A549 (cell line): ENCODE measurements at regions not wholly inside any gene's neighbourhood (a gene's known extent, or its start where the extent isn't known, plus 50 kb on each side); places are given as distances from the start of the nearest gene placed in this dataset.

Experiments used
- ATAC-seq, 2 experiments: fragments of 200-7000 bp in 1 of 2; fragments of >200 bp in 1 of 2; cut with Nextera tagmentation in 1 of 2; cut with Tn5 transposase in 1 of 2; 3 replicates each; pipeline versions ENCODE4 v1.8.0 to v1.9.1; 2018 to 2020; ENCODE audit warnings: mild to moderate bottlenecking in 1 of 2, moderate library complexity in 1 of 2
- CTCF ChIA-PET: fragments of 300-600 bp; sonication (Branson Sonifier 250); formaldehyde crosslinking; extraction: SDS; loops from one replicate; lab custom pipeline; 2021; ENCODE audit warnings: antibody characterized with exemption, inconsistent platforms; lab: Yijun Ruan, JAX
- POLR2A ChIA-PET: fragments of 350-600 bp; formaldehyde crosslinking; extraction: SDS; loops from one replicate; lab custom pipeline; 2021; ENCODE audit warnings: antibody characterized with exemption, inconsistent platforms; lab: Yijun Ruan, JAX
- DNase-seq, 2 experiments: peaks; one replicate each; pipeline versions ENCODE4 v3.0.0 to v3.0.0-alpha.2; 2011 to 2016; ENCODE audit warnings: low read depth in 1 of 2, low spot score in 1 of 2
- FAIRE-seq: peaks from 2 replicates; lab custom pipeline; 2011; peaks lifted over from hg19 to GRCh38; lab: Jason Lieb, UNC
- H3K27ac ChIP-seq, 2 experiments: fragments of >200 bp; sonication (Bioruptor Twin); formaldehyde crosslinking; 3 replicates each; pipeline ENCODE4 v1.5.1; 2016 to 2017
- H3K4me1 ChIP-seq: fragments of >200 bp; sonication (Bioruptor Twin); formaldehyde crosslinking; 3 replicates; pipeline ENCODE4 v1.6.1; 2016
- H3K4me2 ChIP-seq: fragments of >200 bp; sonication (Bioruptor Twin); formaldehyde crosslinking; 3 replicates; pipeline ENCODE4 v1.6.1; 2016
- H3K4me3 ChIP-seq: fragments of >200 bp; sonication (Bioruptor Twin); formaldehyde crosslinking; 3 replicates; pipeline ENCODE4 v1.5.1; 2016
- H3K9me3 ChIP-seq: fragments of >200 bp; sonication (Bioruptor Twin); formaldehyde crosslinking; 3 replicates; pipeline ENCODE4 v1.6.1; 2016
- ATOH8 ChIP-seq: fragments of 250-450 bp; sonication (Bioruptor Pico); IDR thresholded peaks from 2 replicates; pipeline ENCODE4 v1.5.0; 2020; ENCODE audit warnings: low read depth, mild to moderate bottlenecking, moderate library complexity
- BCL3 ChIP-seq: fragments of >200 bp; sonication (Bioruptor Twin); formaldehyde crosslinking; IDR thresholded peaks from 3 replicates; pipeline ENCODE4 v1.6.1; 2016
- BHLHE40 ChIP-seq: IDR thresholded peaks from 2 replicates; pipeline ENCODE4 v1.6.1; 2012; ENCODE audit warnings: low read depth, low read length, inconsistent platforms
- CBX8 ChIP-seq: fragments of 200-600 bp; sonication (generic); IDR thresholded peaks from 2 replicates; pipeline ENCODE4 v1.6.1; 2016
- EHF ChIP-seq: fragments of 250-450 bp; sonication (Bioruptor Pico); IDR thresholded peaks from 2 replicates; pipeline ENCODE4 v1.5.0; 2020; ENCODE audit warnings: mild to moderate bottlenecking
- EHMT2 ChIP-seq: fragments of 200-600 bp; sonication (generic); IDR thresholded peaks from 2 replicates; pipeline ENCODE4 v1.6.1; 2016; ENCODE audit warnings: antibody characterized with exemption, low read depth, mild to moderate bottlenecking, moderate library complexity
- EP300 ChIP-seq, 2 experiments: fragments of >200 bp; sonication (Bioruptor Twin); formaldehyde crosslinking; IDR thresholded peaks; 2 replicates in 1 of 2; 3 replicates in 1 of 2; pipeline ENCODE4 v1.6.1; 2016 to 2017
- FOSL2 ChIP-seq, 2 experiments: fragments of 450-650 bp in 1 of 2; fragments of >200 bp in 1 of 2; sonication (Bioruptor Twin) in 1 of 2; formaldehyde crosslinking; IDR thresholded peaks; 2 replicates each; pipeline versions ENCODE4 v1.5.0 to v1.6.1; 2016 to 2020; ENCODE audit warnings: mild to moderate bottlenecking in 1 of 2, moderate library complexity in 1 of 2
- HES2 ChIP-seq: fragments of >200 bp; sonication (Bioruptor Twin); formaldehyde crosslinking; IDR thresholded peaks from 2 replicates; pipeline ENCODE4 v1.6.1; 2016
- HMGXB4 ChIP-seq: fragments of 250-450 bp; sonication (Bioruptor Pico); IDR thresholded peaks from 2 replicates; pipeline ENCODE4 v1.5.0; 2021; ENCODE audit warnings: mild to moderate bottlenecking, moderate library complexity, borderline replicate concordance
- HOXB13 ChIP-seq: fragments of 250-450 bp; sonication (Bioruptor Pico); IDR thresholded peaks from 2 replicates; pipeline ENCODE4 v1.5.0; 2020; ENCODE audit warnings: low read depth, mild to moderate bottlenecking, moderate library complexity
- JUNB ChIP-seq: fragments of >200 bp; sonication (Bioruptor Twin); formaldehyde crosslinking; IDR thresholded peaks from 2 replicates; pipeline ENCODE4 v1.6.1; 2016
- MAX ChIP-seq: IDR thresholded peaks from 2 replicates; pipeline ENCODE4 v1.6.1; 2012
- NFE2L2 ChIP-seq: fragments of 150-350 bp; conservative IDR thresholded peaks from 2 replicates; pipeline ENCODE4 v1.6.1; 2014; ENCODE audit warnings: low read length
- NPAS2 ChIP-seq: fragments of 250-450 bp; sonication (Bioruptor Pico); IDR thresholded peaks from 2 replicates; pipeline ENCODE4 v1.8.0; 2022; ENCODE audit warnings: mild to moderate bottlenecking, moderate library complexity, borderline replicate concordance
- NR3C1 ChIP-seq: fragments of >200 bp; sonication (Bioruptor Twin); formaldehyde crosslinking; IDR thresholded peaks from 3 replicates; pipeline ENCODE4 v1.6.1; 2017
- PBX3 ChIP-seq: IDR thresholded peaks from 2 replicates; pipeline ENCODE4 v1.6.1; 2012
- PHF8 ChIP-seq: fragments of 200-600 bp; sonication (generic); IDR thresholded peaks from 2 replicates; pipeline ENCODE4 v1.6.1; 2016; ENCODE audit warnings: low read depth, mild to moderate bottlenecking, antibody characterized with exemption, moderate library complexity, borderline replicate concordance
- POLR2A ChIP-seq: IDR thresholded peaks from 2 replicates; pipeline ENCODE4 v1.6.1; 2012; ENCODE audit warnings: mild to moderate bottlenecking, low read length
- POLR2AphosphoS2 ChIP-seq: conservative IDR thresholded peaks from 2 replicates; pipeline ENCODE4 v1.6.1; 2012; ENCODE audit warnings: low read length, improper control_type of control experiment, inconsistent platforms
- RAD21 ChIP-seq, 2 experiments: fragments of >200 bp in 1 of 2; sonication (Bioruptor Twin) in 1 of 2; formaldehyde crosslinking in 1 of 2; IDR thresholded peaks in 1 of 2; conservative IDR thresholded peaks in 1 of 2; 2 replicates in 1 of 2; 3 replicates in 1 of 2; pipeline ENCODE4 v1.6.1; 2012 to 2018; ENCODE audit warnings: inconsistent platforms in 1 of 2
- RCOR1 ChIP-seq: fragments of 150-350 bp; IDR thresholded peaks from 2 replicates; pipeline ENCODE4 v1.6.1; 2014; ENCODE audit warnings: antibody characterized with exemption, low read length, low read depth
- REST ChIP-seq: fragments of 200-600 bp; sonication (generic); IDR thresholded peaks from 2 replicates; pipeline ENCODE4 v1.6.1; 2016; ENCODE audit warnings: antibody characterized with exemption, mild to moderate bottlenecking, moderate library complexity
- SMC3 ChIP-seq: fragments of >200 bp; sonication (Bioruptor Twin); formaldehyde crosslinking; IDR thresholded peaks from 3 replicates; pipeline ENCODE4 v1.6.1; 2018; ENCODE audit warnings: inconsistent platforms
- TFCP2L1 ChIP-seq: fragments of 250-450 bp; sonication (Bioruptor Pico); IDR thresholded peaks from 2 replicates; pipeline ENCODE4 v1.5.0; 2021; ENCODE audit warnings: mild to moderate bottlenecking
- ZC3H11A ChIP-seq: fragments of 450-650 bp; IDR thresholded peaks from 2 replicates; pipeline ENCODE4 v1.6.1; 2014; ENCODE audit warnings: antibody characterized with exemption, mild to moderate bottlenecking
- ZNF302 ChIP-seq: fragments of 250-450 bp; sonication (Bioruptor Pico); IDR thresholded peaks from 2 replicates; pipeline ENCODE4 v1.9.0; 2021; ENCODE audit warnings: inconsistent platforms, mild to moderate bottlenecking, moderate library complexity
- WGBS: methylation state at CpG from one replicate; pipeline ENCODE4 v1.1.6; 2017; ENCODE audit errors: missing lambda C conversion rate; 5-methylcytosine and 5-hydroxymethylcytosine counted together

GRCh38 chrX:3435057-3435456 is 88.6 kb upstream of the MXRA5 start (continued):
- no peak for TF ChIP-seq ATOH8 (CRISPR knock-in tag)
- TF ChIP-seq HOXB13, result no peak
- TF ChIP-seq TFCP2L1, result no peak

- no peaks in the 10 kb centered on the region for H3K4me1 ChIP-seq
- H3K4me3 ChIP-seq, result no peak overlapping the region
- TF ChIP-seq PHF8, result no peak
- no peak for TF ChIP-seq HMGXB4
- TF ChIP-seq POLR2A, result no peak
- TF ChIP-seq REST, result no peak
- TF ChIP-seq RAD21 (conservative IDR thresholded peaks at IDR 0.05 in 1 of 2, IDR thresholded peaks at IDR 0.05 in 1 of 2), result no peak
- TF ChIP-seq BHLHE40, result no peak
- TF ChIP-seq RCOR1, result no peak
- TF ChIP-seq EHF (CRISPR knock-in tag), result no peak
- TF ChIP-seq MAX, result no peak
- TF ChIP-seq NPAS2 (CRISPR knock-in tag), result no peak
- TF ChIP-seq NR3C1, result no peak
- no peak for TF ChIP-seq CBX8
- no peak for TF ChIP-seq ZC3H11A
- TF ChIP-seq EP300 (IDR thresholded peaks at IDR 0.05), result no peak
- no peak for TF ChIP-seq NFE2L2
- no peak for TF ChIP-seq BCL3
- TF ChIP-seq ZNF302, result no peak
- ATAC-seq, result no peak
- ChIA-PET CTCF (no interaction called here), POLR2A (no interaction called here)
- WGBS, result 0% methylated on average over 2 of the region's 2 CpGs
- no peak overlapping the region for H3K27ac ChIP-seq
- FAIRE-seq, result no peak
- no peaks in the 10 kb centered on the region for H3K9me3 ChIP-seq
- DNase-seq, result no peak
- H3K4me2 ChIP-seq, result no peak overlapping the region
Measured at GRCh38 chrX:3428792-3429191, 82.3 kb upstream of the MXRA5 start.

- no peak overlapping the region for H3K4me2 ChIP-seq
- no peaks in the 10 kb centered on the region for H3K9me3 ChIP-seq
- no peak overlapping the region for H3K4me3 ChIP-seq
- 12% methylated on average over 2 of the region's 2 CpGs for WGBS
- no peak for DNase-seq
- CTCF ChIA-PET, result no interaction called here
- POLR2A ChIA-PET, result no interaction called here
- FAIRE-seq, result no peak
- no peak for ATAC-seq
- no peaks in the 10 kb centered on the region for H3K4me1 ChIP-seq
- no peak overlapping the region for H3K27ac ChIP-seq
- no peak for TF ChIP-seq FOSL2 (IDR thresholded peaks at IDR 0.05)
- no peak for TF ChIP-seq FOSL2 (CRISPR knock-in tag; IDR thresholded peaks at IDR 0.05)
- TF ChIP-seq PBX3, result no peak
- no peak for TF ChIP-seq POLR2AphosphoS2
- TF ChIP-seq ZC3H11A, result no peak
- TF ChIP-seq HES2, result no peak
- TF ChIP-seq HMGXB4, result no peak
- TF ChIP-seq EHMT2, result no peak
- no peak for TF ChIP-seq JUNB
- TF ChIP-seq SMC3, result no peak
- TF ChIP-seq EHF (CRISPR knock-in tag), result no peak
Measured at GRCh38 chrX:3426552-3426951, 80.1 kb upstream of the MXRA5 start.
